ENCODE measurements at regions not wholly inside any gene's neighbourhood (a gene's known extent, or its start where the extent isn't known, plus 50 kb on each side); places are given as distances from the start of the nearest gene placed in this dataset.

DNA sequence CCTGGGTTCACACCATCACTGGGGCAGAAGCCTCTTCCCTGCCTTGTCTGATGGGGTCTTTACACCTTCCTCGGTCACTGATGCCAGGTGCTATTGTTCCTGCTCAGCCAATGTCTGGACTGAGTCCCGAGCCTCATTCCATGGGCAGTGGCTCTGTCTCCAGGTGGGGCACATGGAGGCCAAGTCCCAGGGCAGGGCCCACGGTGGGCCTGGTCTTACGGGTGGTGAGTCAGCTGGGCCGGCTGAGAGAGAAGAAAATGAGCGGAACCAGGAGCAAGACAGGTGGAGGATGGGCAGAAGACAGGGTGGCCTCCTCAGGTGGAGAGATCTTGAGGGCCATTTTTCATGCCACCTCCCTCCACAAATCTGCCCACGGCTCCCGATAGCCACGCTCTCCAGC is 131.7 kb upstream of the FAM20C start:
- no peak for TF ChIP-seq CTCF (IDR thresholded peaks at IDR 0.05 in 4 of 5, conservative IDR thresholded peaks at IDR 0.05 in 1 of 5)
- no peak for TF ChIP-seq POLR2A (IDR thresholded peaks at IDR 0.05)

Data from gastrocnemius medialis (tissue), 4 donors.